SU-DHL-6 (cell line): ENCODE measurements at regions not wholly inside any gene's neighbourhood (a gene's known extent, or its start where the extent isn't known, plus 50 kb on each side); places are given as distances from the start of the nearest gene placed in this dataset.

Experiments
- EZH2phosphoT487 ChIP-seq: fragments of 200-600 bp; sonication (generic), shearing (Covaris generic); conservative IDR thresholded peaks from 2 replicates; pipeline ENCODE4 v1.6.1; 2018; ENCODE audit warnings: mild to moderate bottlenecking, antibody characterized with exemption, low read length, moderate library complexity, mixed read lengths
- TF ChIP-seq, protein P1 (sequence below): fragments of 200-600 bp; sonication (generic); IDR thresholded peaks from one replicate; pipeline ENCODE4 v1.5.1; 2017; ENCODE audit warnings: antibody characterized with exemption, mild to moderate bottlenecking, low read length, moderate library complexity; ENCODE audit not compliant: insufficient read depth, poor library complexity, severe bottlenecking

DNA sequence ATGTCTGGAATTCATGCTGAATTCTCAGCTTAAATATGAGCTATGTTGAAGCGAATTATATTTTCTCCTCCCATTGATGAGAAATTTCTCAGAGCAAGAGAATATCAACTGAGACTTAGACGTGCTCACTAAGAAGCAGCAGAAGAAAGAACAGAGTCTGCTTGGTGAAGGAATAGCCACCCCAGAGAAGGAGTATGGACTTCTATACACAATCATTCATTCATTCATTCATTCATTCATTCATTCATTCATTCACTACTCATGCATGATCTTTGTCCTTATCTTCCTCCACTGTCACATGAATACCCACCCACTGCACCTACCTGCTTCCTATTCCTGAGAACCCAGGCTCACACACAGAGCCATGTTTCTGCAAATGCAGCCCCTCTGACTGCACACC lies 206.6 kb downstream of the DEPDC1B start:
- no peak for TF ChIP-seq EZH2phosphoT487
- TF ChIP-seq, protein P1, sequence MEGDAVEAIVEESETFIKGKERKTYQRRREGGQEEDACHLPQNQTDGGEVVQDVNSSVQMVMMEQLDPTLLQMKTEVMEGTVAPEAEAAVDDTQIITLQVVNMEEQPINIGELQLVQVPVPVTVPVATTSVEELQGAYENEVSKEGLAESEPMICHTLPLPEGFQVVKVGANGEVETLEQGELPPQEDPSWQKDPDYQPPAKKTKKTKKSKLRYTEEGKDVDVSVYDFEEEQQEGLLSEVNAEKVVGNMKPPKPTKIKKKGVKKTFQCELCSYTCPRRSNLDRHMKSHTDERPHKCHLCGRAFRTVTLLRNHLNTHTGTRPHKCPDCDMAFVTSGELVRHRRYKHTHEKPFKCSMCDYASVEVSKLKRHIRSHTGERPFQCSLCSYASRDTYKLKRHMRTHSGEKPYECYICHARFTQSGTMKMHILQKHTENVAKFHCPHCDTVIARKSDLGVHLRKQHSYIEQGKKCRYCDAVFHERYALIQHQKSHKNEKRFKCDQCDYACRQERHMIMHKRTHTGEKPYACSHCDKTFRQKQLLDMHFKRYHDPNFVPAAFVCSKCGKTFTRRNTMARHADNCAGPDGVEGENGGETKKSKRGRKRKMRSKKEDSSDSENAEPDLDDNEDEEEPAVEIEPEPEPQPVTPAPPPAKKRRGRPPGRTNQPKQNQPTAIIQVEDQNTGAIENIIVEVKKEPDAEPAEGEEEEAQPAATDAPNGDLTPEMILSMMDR, result no peak
